Keratinocyte (primary cell): ENCODE measurements at regions not wholly inside any gene's neighbourhood (a gene's known extent, or its start where the extent isn't known, plus 50 kb on each side); places are given as distances from the start of the nearest gene placed in this dataset.

Experiments used
- CTCF ChIP-seq, 3 experiments: IDR thresholded peaks in 1 of 3; conservative IDR thresholded peaks in 1 of 3; optimal IDR thresholded peaks in 1 of 3; 2 replicates in 2 of 3; 3 replicates in 1 of 3; pipeline versions ENCODE3 to v1.5.1; 2011; ENCODE audit warnings: low read length in 3 of 3, mild to moderate bottlenecking in 3 of 3, moderate library complexity in 2 of 3, control low read depth in 1 of 3, inconsistent platforms in 1 of 3; ENCODE audit not compliant: insufficient read depth in 2 of 3; ENCODE audit errors: extremely low read depth in 1 of 3
- EZH2 ChIP-seq: IDR thresholded peaks from one replicate; pipeline ENCODE4 v1.6.1; 2012; ENCODE audit warnings: inconsistent platforms, mild to moderate bottlenecking, low read length, moderate library complexity

- TF ChIP-seq CTCF (optimal IDR thresholded peaks at IDR 0.05 in 1 of 3, IDR thresholded peaks at IDR 0.05 in 1 of 3, conservative IDR thresholded peaks at IDR 0.05 in 1 of 3; ENCODE audit: extremely low read depth in 1 of 3, insufficient read depth in 2 of 3, low read length in 3 of 3) (no peak), EZH2 (no peak)
Measured at GRCh38 chr6:144474904-144475303, 189.8 kb downstream of the UTRN start.
